Subcutaneous abdominal adipose tissue (tissue), 5 donors: ENCODE measurements at regions not wholly inside any gene's neighbourhood (a gene's known extent, or its start where the extent isn't known, plus 50 kb on each side); places are given as distances from the start of the nearest gene placed in this dataset.
"Not testable (repeated sequence)": the region's sequence is repeated elsewhere in the genome, so short reads cannot be mapped to it uniquely, and the experiment has no call there.

Source experiments
- H3K27ac ChIP-seq: one replicate; pipeline ENCODE4 v1.7.0; 2013; ENCODE audit warnings: low read depth, mild to moderate bottlenecking, inconsistent platforms, low read length, moderate library complexity
- H3K27me3 ChIP-seq, 5 donors: one replicate each; pipeline ENCODE4 v1.7.0; 2013; ENCODE audit warnings: low read length in 5 of 5, inconsistent platforms in 1 of 5; ENCODE audit not compliant: control insufficient read depth in 5 of 5, insufficient read depth in 4 of 5
- H3K36me3 ChIP-seq, 5 donors: one replicate each; pipeline ENCODE4 v1.7.0; 2013; ENCODE audit warnings: low read length in 5 of 5; ENCODE audit not compliant: control insufficient read depth in 5 of 5, insufficient read depth in 5 of 5
- H3K4me1 ChIP-seq, 5 donors: one replicate each; pipeline ENCODE4 v1.7.0; 2013; ENCODE audit warnings: low read length in 5 of 5, mild to moderate bottlenecking in 3 of 5, moderate library complexity in 1 of 5; ENCODE audit not compliant: control insufficient read depth in 5 of 5, insufficient read depth in 5 of 5
- H3K4me3 ChIP-seq, 5 donors: one replicate each; pipeline ENCODE4 v1.7.0; 2013; ENCODE audit warnings: low read length in 5 of 5, low read depth in 1 of 5
- H3K9ac ChIP-seq, 5 donors: one replicate each; pipeline ENCODE4 v1.7.0; 2013; ENCODE audit warnings: low read length in 5 of 5, mild to moderate bottlenecking in 4 of 5, moderate library complexity in 3 of 5
- H3K9me3 ChIP-seq, 5 donors: one replicate each; pipeline ENCODE4 v1.7.0; 2013; ENCODE audit warnings: low read length in 5 of 5; ENCODE audit not compliant: control insufficient read depth in 5 of 5
- donor health status: healthy.
- donor health status: healthy.
- donor health status: healthy.
- donor health status: healthy.
- donor health status: healthy.

DNA sequence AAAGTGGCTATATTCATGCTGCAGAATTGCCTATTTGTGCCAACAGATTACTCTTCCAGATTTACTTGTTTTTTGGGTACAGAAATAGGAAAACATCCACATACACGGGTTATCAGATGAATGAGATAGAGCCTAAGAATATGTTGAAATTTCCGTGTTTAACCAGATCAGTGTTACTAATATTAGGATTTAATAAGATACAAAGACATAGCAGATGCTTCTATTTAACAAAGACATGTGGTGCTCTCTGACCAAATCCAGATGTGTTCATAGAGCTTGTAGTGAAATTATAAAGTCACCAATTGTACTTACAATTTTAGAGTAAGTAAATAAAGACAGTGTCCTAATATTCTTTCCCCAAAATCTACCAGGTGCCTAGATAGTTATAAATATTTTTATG, 208.0 kb downstream of the CASP12 start:
- H3K9me3 ChIP-seq = no peaks in the 10 kb centered on the region
- H3K36me3 ChIP-seq = no peaks in the 10 kb centered on the region
- no peaks in the 10 kb centered on the region for H3K27me3 ChIP-seq
- H3K4me3 ChIP-seq = no peak overlapping the region
- no peak overlapping the region for H3K9ac ChIP-seq
- no peak overlapping the region for H3K27ac ChIP-seq
- H3K4me1 ChIP-seq = peaks cover 0 to 4% (median 0%) of the 10 kb centered on the region in 5 donors

DNA sequence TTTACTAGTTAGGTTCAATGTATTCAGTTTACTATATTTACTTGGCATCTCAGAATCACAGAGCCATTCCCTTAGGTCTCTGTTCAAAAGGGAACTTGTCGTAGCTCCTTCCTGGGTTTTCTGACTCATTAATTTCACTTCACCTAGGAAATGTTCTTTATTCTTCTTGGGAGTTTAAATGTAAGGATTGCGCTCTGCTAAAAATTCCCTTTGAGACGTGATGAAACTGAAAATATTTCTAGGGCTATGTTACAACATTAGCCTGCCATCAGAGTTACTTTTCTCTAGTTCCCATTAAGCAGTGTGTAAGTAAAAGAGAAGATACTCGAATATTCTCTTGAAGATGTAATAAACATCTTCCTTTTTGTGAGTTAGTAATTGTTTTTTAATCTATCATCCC, 209.5 kb downstream of the CASP12 start:
- no peak overlapping the region for H3K9ac ChIP-seq
- no peaks in the 10 kb centered on the region for H3K36me3 ChIP-seq
- H3K4me3 ChIP-seq = no peak overlapping the region
- no peaks in the 10 kb centered on the region for H3K27me3 ChIP-seq
- H3K27ac ChIP-seq = no peak overlapping the region
- H3K9me3 ChIP-seq = no peaks in the 10 kb centered on the region
- no peaks in the 10 kb centered on the region for H3K4me1 ChIP-seq

DNA sequence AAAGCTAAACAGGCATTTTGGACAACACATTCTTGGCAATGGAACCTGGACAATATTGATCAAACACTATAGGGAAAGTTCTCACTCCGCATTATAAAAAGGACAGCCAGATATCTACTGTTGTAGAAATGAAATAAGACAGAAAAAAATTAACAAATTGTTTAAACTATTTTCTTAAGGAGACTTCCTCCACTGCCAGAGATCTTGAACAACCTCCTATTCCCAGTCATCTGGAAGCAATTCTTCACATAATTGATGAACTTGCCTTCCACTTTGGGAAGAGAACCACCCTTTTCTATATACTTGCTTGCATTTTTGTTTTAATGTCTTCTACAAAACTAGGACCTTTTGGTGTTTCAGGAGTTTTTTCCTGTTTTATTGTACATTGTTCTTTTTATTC, 216.1 kb downstream of the CASP12 start:
- Histone ChIP-seq H3K9ac (no peak overlapping the region), H3K4me1 (no peaks in the 10 kb centered on the region), H3K4me3 (no peak overlapping the region), H3K9me3 (no peaks in the 10 kb centered on the region), H3K27me3 (no peaks in the 10 kb centered on the region), H3K36me3 (no peaks in the 10 kb centered on the region), H3K27ac (no peak overlapping the region)

DNA sequence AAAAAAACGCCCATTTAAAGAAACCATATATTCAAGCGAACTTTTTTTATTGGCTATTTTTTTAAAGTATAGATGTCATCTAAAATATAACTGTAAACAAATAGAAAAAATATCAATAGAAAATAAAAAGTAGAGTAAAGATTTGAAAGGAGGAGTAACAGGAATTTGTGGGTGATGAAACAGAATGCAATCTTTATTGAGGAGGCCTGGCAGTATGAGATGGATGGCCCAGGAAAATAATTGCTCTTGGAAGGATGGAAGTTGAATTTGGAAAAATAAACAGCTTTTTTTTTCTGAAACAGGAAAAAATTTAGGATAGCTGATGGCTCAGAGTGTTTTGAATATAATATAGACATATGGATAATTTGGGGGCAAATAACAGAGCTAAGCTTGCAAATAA, 219.0 kb downstream of the CASP12 start:
- H3K4me3 ChIP-seq = no peak overlapping the region
- no peak overlapping the region for H3K27ac ChIP-seq
- H3K4me1 ChIP-seq = no peaks in the 10 kb centered on the region
- H3K27me3 ChIP-seq = no peaks in the 10 kb centered on the region
- no peaks in the 10 kb centered on the region for H3K9me3 ChIP-seq
- no peaks in the 10 kb centered on the region for H3K36me3 ChIP-seq
- no peak overlapping the region for H3K9ac ChIP-seq

DNA sequence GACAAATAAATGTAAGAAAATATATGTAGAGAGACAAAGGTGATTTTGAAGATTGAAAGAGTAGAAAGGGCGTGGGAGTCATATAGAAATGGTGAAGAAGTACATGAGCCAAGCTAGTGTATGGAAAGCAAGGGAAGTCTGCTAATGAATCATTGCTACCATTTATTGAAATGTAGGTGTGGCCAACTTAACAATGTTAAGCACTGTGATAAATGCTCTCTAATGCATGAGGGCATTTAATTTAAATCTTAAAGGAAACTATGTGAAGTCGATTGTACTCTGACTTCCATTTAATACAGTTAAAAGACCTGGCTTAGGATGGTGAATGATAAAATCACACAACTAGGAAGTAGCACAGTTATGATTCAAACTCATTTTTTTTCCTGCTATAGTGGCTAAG, 219.9 kb downstream of the CASP12 start:
- no peak overlapping the region for H3K27ac ChIP-seq
- no peaks in the 10 kb centered on the region for H3K27me3 ChIP-seq
- H3K4me1 ChIP-seq = no peaks in the 10 kb centered on the region
- H3K4me3 ChIP-seq = no peak overlapping the region
- H3K9me3 ChIP-seq = no peaks in the 10 kb centered on the region
- H3K36me3 ChIP-seq = no peaks in the 10 kb centered on the region
- H3K9ac ChIP-seq = no peak overlapping the region

DNA sequence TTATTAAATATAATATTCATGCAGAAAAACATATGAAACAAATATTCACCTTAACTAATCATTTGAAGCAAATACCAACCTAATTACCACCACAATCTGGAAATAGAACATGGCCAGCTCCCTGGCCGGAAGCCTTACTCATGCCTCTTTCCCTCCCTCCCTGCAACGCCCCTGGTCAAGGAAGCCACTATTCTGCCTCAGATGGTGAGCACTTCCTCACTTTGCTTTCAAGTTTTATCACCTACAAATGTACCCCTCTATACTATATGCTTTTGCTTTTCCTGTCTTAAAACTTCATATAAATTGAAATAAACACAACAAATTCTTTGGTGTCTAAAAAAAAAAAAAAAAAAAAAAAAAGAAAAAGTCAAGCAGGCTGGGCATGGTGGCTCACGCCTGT, 221.2 kb downstream of the CASP12 start:
- not testable (repeated sequence) for H3K27ac ChIP-seq, H3K36me3 ChIP-seq, H3K4me1 ChIP-seq, H3K9me3 ChIP-seq, H3K27me3 ChIP-seq, H3K9ac ChIP-seq, H3K4me3 ChIP-seq

DNA sequence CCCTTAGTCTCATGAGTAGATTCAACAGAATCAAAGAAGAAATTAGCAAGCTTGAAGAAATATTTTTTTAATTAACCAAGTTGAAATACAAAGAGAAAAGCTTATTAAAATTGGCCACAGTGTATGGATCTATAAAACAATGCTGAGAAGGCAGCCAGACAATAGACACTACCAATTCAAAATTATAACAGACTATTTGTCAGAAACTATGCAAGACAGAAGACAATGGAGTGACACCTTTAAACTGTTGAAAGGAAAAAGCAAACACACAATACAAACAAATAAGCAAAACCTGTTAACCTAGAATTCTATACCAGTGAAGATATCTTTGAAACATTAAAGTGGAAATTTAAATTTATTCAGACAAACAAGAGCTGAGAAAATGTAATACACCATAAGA, 225.4 kb downstream of the CASP12 start:
- Histone ChIP-seq H3K9me3 (no peaks in the 10 kb centered on the region), H3K27ac (no peak overlapping the region), H3K9ac (no peak overlapping the region), H3K4me1 (no peaks in the 10 kb centered on the region), H3K4me3 (no peak overlapping the region), H3K36me3 (no peaks in the 10 kb centered on the region), H3K27me3 (no peaks in the 10 kb centered on the region)

DNA sequence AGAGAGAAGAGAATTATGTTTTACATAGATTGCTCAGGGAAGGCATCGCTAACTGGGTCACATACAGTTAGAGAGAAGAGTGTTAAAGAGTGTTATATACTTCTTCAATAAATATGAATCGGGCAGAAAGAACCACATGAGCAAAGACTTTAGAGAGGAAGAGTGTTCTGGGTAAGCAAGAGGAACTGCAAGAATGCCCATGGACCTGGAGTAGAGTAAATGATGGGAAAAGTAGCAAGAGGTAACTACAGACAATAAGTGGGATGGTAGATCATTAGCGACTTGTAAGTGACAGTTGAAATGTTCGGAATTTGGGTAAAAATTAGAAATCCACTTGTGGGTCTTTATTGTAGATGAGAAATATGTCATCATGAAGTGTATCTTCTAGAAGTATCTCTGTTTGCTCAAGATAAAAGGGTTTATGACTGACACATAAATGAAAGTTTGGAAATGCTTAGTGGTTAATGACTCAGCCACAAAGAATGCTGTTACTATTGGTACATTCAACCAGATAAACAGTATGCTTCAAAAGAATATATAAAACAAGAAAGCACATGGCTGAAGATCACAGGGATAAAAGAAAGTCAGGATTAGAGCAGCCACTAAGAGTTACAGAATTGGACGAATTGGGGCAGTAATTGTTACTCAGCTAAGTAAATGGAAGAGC, 229.3 kb downstream of the CASP12 start:
- H3K27ac ChIP-seq = no peak overlapping the region
- H3K36me3 ChIP-seq = no peaks in the 10 kb centered on the region
- H3K9ac ChIP-seq = no peak overlapping the region
- peaks cover 0 to 9% (median 0%) of the 10 kb centered on the region in 5 donors for H3K4me1 ChIP-seq
- no peaks in the 10 kb centered on the region for H3K9me3 ChIP-seq
- H3K4me3 ChIP-seq = no peak overlapping the region
- H3K27me3 ChIP-seq = no peaks in the 10 kb centered on the region

DNA sequence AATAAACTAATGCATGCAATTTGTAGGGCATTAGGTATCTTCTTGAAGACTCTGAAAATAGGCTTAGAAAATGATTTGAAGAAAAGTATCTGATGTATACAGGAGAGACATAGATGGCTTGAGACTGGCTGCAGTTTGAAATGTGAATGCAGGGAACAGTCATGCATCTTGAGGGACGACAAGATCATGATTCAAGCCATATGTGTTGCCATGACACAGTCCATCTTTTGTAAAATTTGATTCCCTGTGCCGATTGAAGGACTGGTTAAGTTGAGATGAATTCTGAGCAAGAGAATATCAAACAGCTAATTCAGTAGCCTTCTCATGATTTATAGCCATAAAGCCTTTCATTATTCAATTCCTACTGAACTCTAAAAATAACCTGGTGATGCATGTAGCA, 231.6 kb downstream of the CASP12 start:
- Histone ChIP-seq H3K27ac (no peak overlapping the region), H3K36me3 (no peaks in the 10 kb centered on the region), H3K9me3 (no peaks in the 10 kb centered on the region), H3K4me3 (no peak overlapping the region), H3K4me1 (peaks cover 0 to 9% (median 0%) of the 10 kb centered on the region in 5 donors), H3K9ac (no peak overlapping the region), H3K27me3 (no peaks in the 10 kb centered on the region)

DNA sequence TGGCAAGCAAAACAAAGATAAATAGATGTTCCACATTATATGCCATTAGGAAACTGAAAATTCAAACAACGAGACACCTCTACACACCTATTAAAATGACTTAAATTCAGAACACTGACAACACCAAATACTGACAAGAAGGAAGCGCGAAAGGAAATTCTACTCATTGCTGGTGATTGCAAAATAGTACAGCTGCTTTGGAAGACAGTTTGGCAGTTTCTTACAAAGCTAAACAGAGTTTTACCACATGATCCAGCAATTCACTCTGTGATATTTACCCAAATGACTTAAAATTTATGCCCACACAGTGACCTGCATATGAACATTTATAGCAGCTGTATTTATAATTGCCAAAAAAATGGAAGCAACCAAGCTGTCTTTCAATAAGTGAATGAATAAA, 232.6 kb downstream of the CASP12 start:
- no peaks in the 10 kb centered on the region for H3K27me3 ChIP-seq
- H3K36me3 ChIP-seq = no peaks in the 10 kb centered on the region
- H3K27ac ChIP-seq = no peak overlapping the region
- no peak overlapping the region for H3K4me3 ChIP-seq
- H3K9me3 ChIP-seq = no peaks in the 10 kb centered on the region
- H3K4me1 ChIP-seq = peaks cover 0 to 9% (median 0%) of the 10 kb centered on the region in 5 donors
- no peak overlapping the region for H3K9ac ChIP-seq
